ENCODE measurements at regions not wholly inside any gene's neighbourhood (a gene's known extent, or its start where the extent isn't known, plus 50 kb on each side); places are given as distances from the start of the nearest gene placed in this dataset.

DNA sequence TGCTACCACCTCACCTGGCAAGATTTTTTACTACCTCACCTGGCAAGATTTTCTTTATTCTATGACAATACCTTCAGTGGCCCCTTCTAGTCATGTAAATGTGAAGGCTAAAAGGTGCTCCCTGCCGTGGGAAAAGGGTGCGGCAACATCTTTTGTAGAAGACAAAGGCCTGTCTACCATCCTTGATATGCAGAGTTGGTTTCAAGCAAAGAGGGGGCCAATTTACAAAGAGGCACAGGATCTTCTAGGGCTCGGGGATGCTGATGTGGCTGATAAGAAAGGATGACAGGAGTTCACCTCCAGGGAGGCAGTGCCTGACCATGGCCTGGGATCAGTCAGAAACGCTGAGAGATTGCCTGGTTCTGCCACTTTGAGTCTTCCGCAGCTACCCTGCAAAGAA is 165.4 kb upstream of the SLC1A4 start:
- H3K36me3 ChIP-seq (ENCODE audit: control insufficient read depth in 2 of 2, extremely low read depth in 1 of 2, insufficient read depth in 2 of 2, low read length in 2 of 2), result no peaks in the 10 kb centered on the region
- H3K27me3 ChIP-seq (ENCODE audit: control insufficient read depth in 2 of 2, insufficient read depth in 2 of 2, low read length in 2 of 2), result no peaks in the 10 kb centered on the region
- H3K4me3 ChIP-seq (replicated peaks in 1 of 3; ENCODE audit: insufficient read depth in 1 of 3, low read depth in 1 of 3, low read length in 3 of 3), result no peak overlapping the region
- TF ChIP-seq JUN (IDR thresholded peaks at IDR 0.05; ENCODE audit: borderline replicate concordance, insufficient read depth, insufficient read length, low read depth), result no peak
- TF ChIP-seq, protein P1, sequence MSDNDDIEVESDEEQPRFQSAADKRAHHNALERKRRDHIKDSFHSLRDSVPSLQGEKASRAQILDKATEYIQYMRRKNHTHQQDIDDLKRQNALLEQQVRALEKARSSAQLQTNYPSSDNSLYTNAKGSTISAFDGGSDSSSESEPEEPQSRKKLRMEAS (IDR thresholded peaks at IDR 0.05; ENCODE audit: insufficient read depth, insufficient read length), result no peak
- TF ChIP-seq, protein P2, sequence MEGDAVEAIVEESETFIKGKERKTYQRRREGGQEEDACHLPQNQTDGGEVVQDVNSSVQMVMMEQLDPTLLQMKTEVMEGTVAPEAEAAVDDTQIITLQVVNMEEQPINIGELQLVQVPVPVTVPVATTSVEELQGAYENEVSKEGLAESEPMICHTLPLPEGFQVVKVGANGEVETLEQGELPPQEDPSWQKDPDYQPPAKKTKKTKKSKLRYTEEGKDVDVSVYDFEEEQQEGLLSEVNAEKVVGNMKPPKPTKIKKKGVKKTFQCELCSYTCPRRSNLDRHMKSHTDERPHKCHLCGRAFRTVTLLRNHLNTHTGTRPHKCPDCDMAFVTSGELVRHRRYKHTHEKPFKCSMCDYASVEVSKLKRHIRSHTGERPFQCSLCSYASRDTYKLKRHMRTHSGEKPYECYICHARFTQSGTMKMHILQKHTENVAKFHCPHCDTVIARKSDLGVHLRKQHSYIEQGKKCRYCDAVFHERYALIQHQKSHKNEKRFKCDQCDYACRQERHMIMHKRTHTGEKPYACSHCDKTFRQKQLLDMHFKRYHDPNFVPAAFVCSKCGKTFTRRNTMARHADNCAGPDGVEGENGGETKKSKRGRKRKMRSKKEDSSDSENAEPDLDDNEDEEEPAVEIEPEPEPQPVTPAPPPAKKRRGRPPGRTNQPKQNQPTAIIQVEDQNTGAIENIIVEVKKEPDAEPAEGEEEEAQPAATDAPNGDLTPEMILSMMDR (IDR thresholded peaks at IDR 0.05; ENCODE audit: extremely low read depth in 1 of 2, insufficient read depth in 1 of 2, low read depth in 1 of 2, low read length in 2 of 2), result no peak
- TF ChIP-seq GATA2 (IDR thresholded peaks at IDR 0.05; ENCODE audit: insufficient read depth, insufficient read length, low read depth, low read length), result no peak
- no peak for TF ChIP-seq MYC (IDR thresholded peaks at IDR 0.05; ENCODE audit: low read depth, low read length)
- no peak for TF ChIP-seq EZH2 (IDR thresholded peaks at IDR 0.05; ENCODE audit: borderline replicate concordance, low read depth, low read length, severe bottlenecking)
- TF ChIP-seq POLR2AphosphoS5 (IDR thresholded peaks at IDR 0.05; ENCODE audit: insufficient read depth, low read depth, low read length), result no peak
- no peak for TF ChIP-seq POLR2A (IDR thresholded peaks at IDR 0.05; ENCODE audit: low read depth, low read length)
- TF ChIP-seq FOS (IDR thresholded peaks at IDR 0.05; ENCODE audit: borderline replicate concordance, insufficient read depth, low read length), result no peak
- H3K4me1 ChIP-seq (ENCODE audit: control insufficient read depth, extremely low read depth, insufficient read depth, low read length), result peaks cover 12% of the 10 kb centered on the region
- no peak overlapping the region for H3K4me2 ChIP-seq (ENCODE audit: insufficient read depth, low read length)
- CTCF ChIA-PET, result interaction anchor here (1.1 kb wide), 1 partner anchor 9 kb away, joined by 3 read pairs; no protein-coding TSS in a partner anchor
- no peak overlapping the region for H3K27ac ChIP-seq (ENCODE audit: insufficient read depth, low read depth, low read length)
- no peaks in the 10 kb centered on the region for H4K20me1 ChIP-seq (replicated peaks; ENCODE audit: control insufficient read depth, extremely low read depth, insufficient read depth, low read length)
- no peak overlapping the region for H3K9ac ChIP-seq (replicated peaks; ENCODE audit: extremely low read depth, insufficient read depth, low read length)
- dilution Hi-C loops (cut with MboI; ENCODE audit: extremely low pct_ligation_motif_present, low sequenced_read_pairs) (no loop called here), intact Hi-C loops (cut with micrococcal nuclease) (no loop called here)
- H3K9me1 ChIP-seq (replicated peaks; ENCODE audit: control insufficient read depth, extremely low read depth, insufficient read depth, low read length), result no peaks in the 10 kb centered on the region
- no peak for DNase-seq (ENCODE audit: low read depth, low spot score)
- FAIRE-seq, result no peak
- no peak overlapping the region for H2AFZ ChIP-seq (ENCODE audit: low read depth, low read length)
- POLR2A ChIA-PET, result no interaction called here
- H3K79me2 ChIP-seq (ENCODE audit: control insufficient read depth, insufficient read depth, low read length), result no peaks in the 10 kb centered on the region
- no peaks in the 10 kb centered on the region for H3K9me3 ChIP-seq (replicated peaks; ENCODE audit: control insufficient read depth, insufficient read depth, low read length)
- no TSS peak for BruUV-seq (replicated peaks)

Measured in endothelial cell of umbilical vein (primary cell).